ENCODE measurements at regions not wholly inside any gene's neighbourhood (a gene's known extent, or its start where the extent isn't known, plus 50 kb on each side); places are given as distances from the start of the nearest gene placed in this dataset.

DNA sequence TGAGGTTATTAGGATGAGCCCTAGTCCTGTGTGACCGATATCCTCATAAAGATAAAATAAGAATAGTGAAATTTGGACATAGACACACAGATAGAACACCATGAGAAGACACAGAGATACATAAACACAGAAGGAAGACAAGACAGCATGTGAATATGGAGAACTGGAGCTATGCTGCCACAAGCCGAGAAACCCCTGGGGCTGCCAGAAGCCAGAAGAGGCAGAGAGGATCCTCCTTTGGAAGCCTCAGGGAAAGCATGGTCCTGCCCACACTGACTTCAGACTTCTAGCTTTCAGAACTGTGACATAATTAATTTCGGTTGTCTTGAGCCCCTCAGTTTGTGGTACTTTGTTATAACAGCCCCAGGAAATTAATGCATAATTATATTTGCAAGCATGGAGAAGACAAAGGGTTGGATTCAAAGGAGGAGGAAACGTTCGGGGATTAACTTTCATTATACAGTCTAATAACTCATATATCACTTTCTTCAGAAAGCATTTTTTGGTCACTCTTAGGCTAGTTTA, 1501.8 kb upstream of the FLRT2 start:
- no peaks in the 10 kb centered on the region for H4K20me1 ChIP-seq (ENCODE audit: insufficient read depth)
- no peak overlapping the region for H2AFZ ChIP-seq (ENCODE audit: low read depth, low read length)
- H3K9me3 ChIP-seq (ENCODE audit: low read length): no peaks in the 10 kb centered on the region
- H3K4me2 ChIP-seq (ENCODE audit: low read length): no peak overlapping the region
- no peak overlapping the region for H3K27ac ChIP-seq (ENCODE audit: low read length)
- no peaks in the 10 kb centered on the region for H3K27me3 ChIP-seq (ENCODE audit: insufficient read depth, low read depth, low read length)
- TF ChIP-seq EP300 (conservative IDR thresholded peaks at IDR 0.05; ENCODE audit: poor library complexity, severe bottlenecking) (no peak), CTCF (IDR thresholded peaks at IDR 0.05; ENCODE audit: poor library complexity, severe bottlenecking) (no peak), TAF1 (IDR thresholded peaks at IDR 0.05; ENCODE audit: low read depth) (no peak), MXI1 (conservative IDR thresholded peaks at IDR 0.05; ENCODE audit: poor library complexity, severe bottlenecking) (no peak), POLR2AphosphoS5 (IDR thresholded peaks at IDR 0.05) (no peak), EZH2 (IDR thresholded peaks at IDR 0.05; ENCODE audit: borderline replicate concordance, insufficient read depth, low read length, poor library complexity, severe bottlenecking) (no peak), RAD21 (conservative IDR thresholded peaks at IDR 0.05) (no peak)
- no peaks in the 10 kb centered on the region for H3K79me2 ChIP-seq (replicated peaks; ENCODE audit: insufficient read depth, low read length)
- H3F3A ChIP-seq (ENCODE audit: insufficient read depth, low read length, poor library complexity, severe bottlenecking): no peaks in the 10 kb centered on the region
- H3K9ac ChIP-seq (ENCODE audit: low read length): no peak overlapping the region
- H3K36me3 ChIP-seq (ENCODE audit: insufficient read depth, low read length): no peaks in the 10 kb centered on the region
- no peaks in the 10 kb centered on the region for H3K9me2 ChIP-seq (ENCODE audit: insufficient read depth, low read length)
- no peak overlapping the region for H3K4me3 ChIP-seq (ENCODE audit: low read length)

DNA sequence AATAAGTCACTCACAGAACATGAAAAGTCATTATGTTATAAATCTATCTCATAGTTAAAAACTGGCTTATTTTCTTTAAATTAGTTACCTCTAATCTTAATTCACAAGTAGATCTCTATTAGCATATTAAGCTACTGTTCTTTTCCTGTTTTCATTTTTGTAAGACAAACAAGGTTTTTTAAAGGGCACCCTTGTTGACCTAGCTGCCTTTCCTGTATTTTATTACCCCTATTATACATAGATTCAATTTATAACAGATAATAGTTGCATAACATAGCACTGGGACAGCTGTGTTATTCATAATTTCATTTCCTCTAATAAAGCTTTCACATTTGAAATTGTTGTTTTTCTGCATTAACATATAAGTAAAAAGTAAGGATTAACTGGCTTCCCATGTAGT, 1500.7 kb upstream of the FLRT2 start:
- no peak overlapping the region for H3K27ac ChIP-seq (ENCODE audit: low read length)
- H3K36me3 ChIP-seq (ENCODE audit: insufficient read depth, low read length): no peaks in the 10 kb centered on the region
- H2AFZ ChIP-seq (ENCODE audit: low read depth, low read length): no peak overlapping the region
- no peak for TF ChIP-seq CTCF (IDR thresholded peaks at IDR 0.05; ENCODE audit: poor library complexity, severe bottlenecking)
- TF ChIP-seq POLR2AphosphoS5 (IDR thresholded peaks at IDR 0.05): no peak
- TF ChIP-seq, protein P1, sequence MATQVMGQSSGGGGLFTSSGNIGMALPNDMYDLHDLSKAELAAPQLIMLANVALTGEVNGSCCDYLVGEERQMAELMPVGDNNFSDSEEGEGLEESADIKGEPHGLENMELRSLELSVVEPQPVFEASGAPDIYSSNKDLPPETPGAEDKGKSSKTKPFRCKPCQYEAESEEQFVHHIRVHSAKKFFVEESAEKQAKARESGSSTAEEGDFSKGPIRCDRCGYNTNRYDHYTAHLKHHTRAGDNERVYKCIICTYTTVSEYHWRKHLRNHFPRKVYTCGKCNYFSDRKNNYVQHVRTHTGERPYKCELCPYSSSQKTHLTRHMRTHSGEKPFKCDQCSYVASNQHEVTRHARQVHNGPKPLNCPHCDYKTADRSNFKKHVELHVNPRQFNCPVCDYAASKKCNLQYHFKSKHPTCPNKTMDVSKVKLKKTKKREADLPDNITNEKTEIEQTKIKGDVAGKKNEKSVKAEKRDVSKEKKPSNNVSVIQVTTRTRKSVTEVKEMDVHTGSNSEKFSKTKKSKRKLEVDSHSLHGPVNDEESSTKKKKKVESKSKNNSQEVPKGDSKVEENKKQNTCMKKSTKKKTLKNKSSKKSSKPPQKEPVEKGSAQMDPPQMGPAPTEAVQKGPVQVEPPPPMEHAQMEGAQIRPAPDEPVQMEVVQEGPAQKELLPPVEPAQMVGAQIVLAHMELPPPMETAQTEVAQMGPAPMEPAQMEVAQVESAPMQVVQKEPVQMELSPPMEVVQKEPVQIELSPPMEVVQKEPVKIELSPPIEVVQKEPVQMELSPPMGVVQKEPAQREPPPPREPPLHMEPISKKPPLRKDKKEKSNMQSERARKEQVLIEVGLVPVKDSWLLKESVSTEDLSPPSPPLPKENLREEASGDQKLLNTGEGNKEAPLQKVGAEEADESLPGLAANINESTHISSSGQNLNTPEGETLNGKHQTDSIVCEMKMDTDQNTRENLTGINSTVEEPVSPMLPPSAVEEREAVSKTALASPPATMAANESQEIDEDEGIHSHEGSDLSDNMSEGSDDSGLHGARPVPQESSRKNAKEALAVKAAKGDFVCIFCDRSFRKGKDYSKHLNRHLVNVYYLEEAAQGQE (IDR thresholded peaks at IDR 0.05; ENCODE audit: borderline replicate concordance): no peak
- no peak for TF ChIP-seq RAD21 (conservative IDR thresholded peaks at IDR 0.05)
- no peak for TF ChIP-seq EZH2 (IDR thresholded peaks at IDR 0.05; ENCODE audit: borderline replicate concordance, insufficient read depth, low read length, poor library complexity, severe bottlenecking)
- TF ChIP-seq SMC3 (conservative IDR thresholded peaks at IDR 0.05; ENCODE audit: poor library complexity): no peak
- TF ChIP-seq MXI1 (conservative IDR thresholded peaks at IDR 0.05; ENCODE audit: poor library complexity, severe bottlenecking): no peak
- no peak for TF ChIP-seq TAF1 (IDR thresholded peaks at IDR 0.05; ENCODE audit: low read depth)
- no peak for TF ChIP-seq EP300 (conservative IDR thresholded peaks at IDR 0.05; ENCODE audit: poor library complexity, severe bottlenecking)
- H3K9ac ChIP-seq (ENCODE audit: low read length): no peak overlapping the region
- no peaks in the 10 kb centered on the region for H3K27me3 ChIP-seq (ENCODE audit: insufficient read depth, low read depth, low read length)
- no peaks in the 10 kb centered on the region for H4K20me1 ChIP-seq (ENCODE audit: insufficient read depth)
- no peaks in the 10 kb centered on the region for H3F3A ChIP-seq (ENCODE audit: insufficient read depth, low read length, poor library complexity, severe bottlenecking)
- no peaks in the 10 kb centered on the region for H3K9me2 ChIP-seq (ENCODE audit: insufficient read depth, low read length)
- H3K9me3 ChIP-seq (ENCODE audit: low read length): no peaks in the 10 kb centered on the region
- no peak overlapping the region for H3K4me3 ChIP-seq (ENCODE audit: low read length)
- no peaks in the 10 kb centered on the region for H3K79me2 ChIP-seq (replicated peaks; ENCODE audit: insufficient read depth, low read length)
- no peak overlapping the region for H3K4me2 ChIP-seq (ENCODE audit: low read length)
